ENCODE measurements at regions not wholly inside any gene's neighbourhood (a gene's known extent, or its start where the extent isn't known, plus 50 kb on each side); places are given as distances from the start of the nearest gene placed in this dataset.

- no peak overlapping the region for H3K4me3 ChIP-seq (ENCODE audit: low read length)
- ChIA-PET POLR2A (no interaction called here), CTCF (no interaction called here)
- DNase-seq: no peak
- ATAC-seq: no peak
- Mint-ChIP-seq H3K4me3 (no peak overlapping the region), H3K36me3 (peaks cover 0 to under 1% (median 0%) of the 10 kb centered on the region in 5 donors), H3K27ac (peak overlapping the region in 1 of 9 donors; percentile 72), H3K27me3 (no peaks in the 10 kb centered on the region), H3K4me1 (no peaks in the 10 kb centered on the region), H3K9me3 (peaks cover under 1 to 14% (median 9%) of the 10 kb centered on the region in 11 donors)
- no peaks in the 10 kb centered on the region for H3K27me3 ChIP-seq (ENCODE audit: control insufficient read depth in 2 of 2, insufficient read depth in 2 of 2, low read length in 2 of 2)
- H3K4me1 ChIP-seq (ENCODE audit: control insufficient read depth in 2 of 2, insufficient read depth in 2 of 2, low read length in 2 of 2): no peaks in the 10 kb centered on the region
- H3K9me3 ChIP-seq (ENCODE audit: control insufficient read depth in 2 of 3, low read length in 3 of 3): no peaks in the 10 kb centered on the region
- H3K27ac ChIP-seq (ENCODE audit: low read depth, low read length): no peak overlapping the region
- intact Hi-C loops (cut with micrococcal nuclease): no loop called here
- no peaks in the 10 kb centered on the region for H3K36me3 ChIP-seq (ENCODE audit: control insufficient read depth in 2 of 3, insufficient read depth in 3 of 3, low read length in 3 of 3)
Observed at GRCh38 chr6:164690702-164691500, 618.5 kb downstream of the C6orf118 start.

- H3K4me1 ChIP-seq (ENCODE audit: control insufficient read depth in 2 of 2, insufficient read depth in 2 of 2, low read length in 2 of 2): no peaks in the 10 kb centered on the region
- no peaks in the 10 kb centered on the region for H3K36me3 Mint-ChIP-seq
- ChIA-PET CTCF (no interaction called here), POLR2A (no interaction called here)
- peak overlapping the region in 1 of 9 donors; percentile 72 for H3K27ac Mint-ChIP-seq
- H3K4me3 Mint-ChIP-seq: no peak overlapping the region
- no peaks in the 10 kb centered on the region for H3K27me3 ChIP-seq (ENCODE audit: control insufficient read depth in 2 of 2, insufficient read depth in 2 of 2, low read length in 2 of 2)
- intact Hi-C loops (cut with micrococcal nuclease): no loop called here
- H3K4me3 ChIP-seq (ENCODE audit: low read length): no peak overlapping the region
- H3K36me3 ChIP-seq (ENCODE audit: control insufficient read depth in 2 of 3, insufficient read depth in 3 of 3, low read length in 3 of 3): no peaks in the 10 kb centered on the region
- no peaks in the 10 kb centered on the region for H3K9me3 ChIP-seq (ENCODE audit: control insufficient read depth in 2 of 3, low read length in 3 of 3)
- DNase-seq: no peak
- no peak for ATAC-seq
- H3K27ac ChIP-seq (ENCODE audit: low read depth, low read length): no peak overlapping the region
- no peaks in the 10 kb centered on the region for H3K4me1 Mint-ChIP-seq
- H3K9me3 Mint-ChIP-seq: peaks cover 0 to 13% (median 8%) of the 10 kb centered on the region in 11 donors
- H3K27me3 Mint-ChIP-seq: no peaks in the 10 kb centered on the region
Observed at GRCh38 chr6:164690241-164690640, 619.2 kb downstream of the C6orf118 start.

- Mint-ChIP-seq H3K4me3 (no peak overlapping the region), H3K36me3 (no peaks in the 10 kb centered on the region), H3K4me1 (no peaks in the 10 kb centered on the region), H3K9me3 (peaks cover 0 to 14% (median 5%) of the 10 kb centered on the region in 11 donors), H3K27ac (no peak overlapping the region), H3K27me3 (no peaks in the 10 kb centered on the region)
- ATAC-seq (no peak), DNase-seq (no peak)
- H3K4me1 ChIP-seq (ENCODE audit: control insufficient read depth in 2 of 2, insufficient read depth in 2 of 2, low read length in 2 of 2): no peaks in the 10 kb centered on the region
- CTCF ChIA-PET: interaction anchor here (0.7 kb wide), 1 partner anchor 24 kb away, joined by 4 read pairs; no protein-coding TSS in a partner anchor
- POLR2A ChIA-PET: no interaction called here
- H3K9me3 ChIP-seq (ENCODE audit: control insufficient read depth in 2 of 3, low read length in 3 of 3): no peaks in the 10 kb centered on the region
- H3K4me3 ChIP-seq (ENCODE audit: low read length): no peak overlapping the region
- H3K27ac ChIP-seq (ENCODE audit: low read depth, low read length): no peak overlapping the region
- intact Hi-C loops (cut with micrococcal nuclease): no loop called here
- no peaks in the 10 kb centered on the region for H3K36me3 ChIP-seq (ENCODE audit: control insufficient read depth in 2 of 3, insufficient read depth in 3 of 3, low read length in 3 of 3)
- H3K27me3 ChIP-seq (ENCODE audit: control insufficient read depth in 2 of 2, insufficient read depth in 2 of 2, low read length in 2 of 2): no peaks in the 10 kb centered on the region
Observed at GRCh38 chr6:164665328-164665727, 644.1 kb downstream of the C6orf118 start.

DNA sequence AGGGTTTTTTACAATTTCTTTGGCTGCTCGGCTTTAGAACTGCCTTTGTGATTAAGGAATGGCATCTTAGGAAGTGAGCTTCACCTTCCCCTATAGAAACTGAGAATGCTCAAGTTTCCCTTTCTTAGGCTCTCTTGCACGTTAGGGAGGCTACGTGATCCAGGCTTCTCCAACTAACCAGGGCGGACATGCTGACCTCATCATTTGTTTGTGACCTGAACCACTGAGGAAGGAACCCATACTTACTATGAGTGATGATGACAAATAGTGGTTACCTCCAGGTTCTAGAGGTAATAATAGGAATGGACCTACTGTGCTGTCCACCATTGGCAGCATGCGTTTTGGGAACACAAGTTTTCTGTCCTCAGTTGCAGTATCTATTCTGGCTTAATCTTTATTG is 645.8 kb downstream of the C6orf118 start:
- H3K27me3 Mint-ChIP-seq: no peaks in the 10 kb centered on the region
- POLR2A ChIA-PET: no interaction called here
- Histone ChIP-seq H3K4me1 (ENCODE audit: control insufficient read depth in 2 of 2, insufficient read depth in 2 of 2, low read length in 2 of 2) (no peaks in the 10 kb centered on the region), H3K9me3 (ENCODE audit: control insufficient read depth in 2 of 3, low read length in 3 of 3) (no peaks in the 10 kb centered on the region), H3K4me3 (ENCODE audit: low read length) (no peak overlapping the region), H3K36me3 (ENCODE audit: control insufficient read depth in 2 of 3, insufficient read depth in 3 of 3, low read length in 3 of 3) (no peaks in the 10 kb centered on the region), H3K27ac (ENCODE audit: low read depth, low read length) (no peak overlapping the region), H3K27me3 (ENCODE audit: control insufficient read depth in 2 of 2, insufficient read depth in 2 of 2, low read length in 2 of 2) (no peaks in the 10 kb centered on the region)
- peaks cover 0 to 14% (median 6%) of the 10 kb centered on the region in 11 donors for H3K9me3 Mint-ChIP-seq
- H3K27ac Mint-ChIP-seq: no peak overlapping the region
- DNase-seq (no peak), ATAC-seq (no peak)
- CTCF ChIA-PET: no interaction called here
- H3K36me3 Mint-ChIP-seq: no peaks in the 10 kb centered on the region
- intact Hi-C loops (cut with micrococcal nuclease): no loop called here
- no peak overlapping the region for H3K4me3 Mint-ChIP-seq
- no peaks in the 10 kb centered on the region for H3K4me1 Mint-ChIP-seq

DNA sequence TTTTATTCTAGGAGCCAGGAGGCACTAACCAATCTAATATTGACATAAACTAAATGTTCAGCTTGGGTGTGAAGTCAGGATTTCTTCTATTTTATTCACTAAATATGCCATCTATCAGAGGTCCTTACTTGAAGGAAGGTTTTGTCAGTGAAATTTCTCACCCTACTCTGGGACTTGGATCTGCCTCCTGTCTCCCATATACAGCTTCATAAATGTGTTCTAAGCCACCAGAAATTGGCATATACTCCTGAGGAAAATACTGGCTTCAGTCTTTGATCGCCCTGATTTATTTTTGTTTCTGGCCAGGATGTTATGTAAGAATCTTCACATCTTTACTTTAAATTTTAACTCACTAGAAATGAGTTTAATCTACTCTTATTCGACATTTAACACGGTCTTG is 647.7 kb downstream of the C6orf118 start:
- Histone ChIP-seq H3K4me3 (ENCODE audit: low read length) (no peak overlapping the region), H3K27ac (ENCODE audit: low read depth, low read length) (no peak overlapping the region), H3K27me3 (ENCODE audit: control insufficient read depth in 2 of 2, insufficient read depth in 2 of 2, low read length in 2 of 2) (no peaks in the 10 kb centered on the region), H3K36me3 (ENCODE audit: control insufficient read depth in 2 of 3, insufficient read depth in 3 of 3, low read length in 3 of 3) (no peaks in the 10 kb centered on the region), H3K9me3 (ENCODE audit: control insufficient read depth in 2 of 3, low read length in 3 of 3) (no peaks in the 10 kb centered on the region), H3K4me1 (ENCODE audit: control insufficient read depth in 2 of 2, insufficient read depth in 2 of 2, low read length in 2 of 2) (no peaks in the 10 kb centered on the region)
- Mint-ChIP-seq H3K27me3 (no peaks in the 10 kb centered on the region), H3K27ac (no peak overlapping the region), H3K9me3 (peaks cover 0 to 14% (median 7%) of the 10 kb centered on the region in 11 donors), H3K36me3 (no peaks in the 10 kb centered on the region), H3K4me1 (no peaks in the 10 kb centered on the region), H3K4me3 (no peak overlapping the region)
- intact Hi-C loops (cut with micrococcal nuclease): no loop called here
- POLR2A ChIA-PET: no interaction called here
- DNase-seq (no peak), ATAC-seq (no peak)
- CTCF ChIA-PET: no interaction called here

GRCh38 chr6:164660781-164661180 is 648.6 kb downstream of the C6orf118 start:
- ATAC-seq (no peak), DNase-seq (no peak)
- H3K27me3 ChIP-seq (ENCODE audit: control insufficient read depth in 2 of 2, insufficient read depth in 2 of 2, low read length in 2 of 2): no peaks in the 10 kb centered on the region
- H3K9me3 ChIP-seq (ENCODE audit: control insufficient read depth in 2 of 3, low read length in 3 of 3): no peaks in the 10 kb centered on the region
- H3K4me3 ChIP-seq (ENCODE audit: low read length): no peak overlapping the region
- Mint-ChIP-seq H3K36me3 (no peaks in the 10 kb centered on the region), H3K27me3 (no peaks in the 10 kb centered on the region), H3K9me3 (peaks cover 0 to 15% (median 9%) of the 10 kb centered on the region in 11 donors), H3K27ac (no peak overlapping the region), H3K4me3 (no peak overlapping the region), H3K4me1 (no peaks in the 10 kb centered on the region)
- no peak overlapping the region for H3K27ac ChIP-seq (ENCODE audit: low read depth, low read length)
- no peaks in the 10 kb centered on the region for H3K4me1 ChIP-seq (ENCODE audit: control insufficient read depth in 2 of 2, insufficient read depth in 2 of 2, low read length in 2 of 2)
- intact Hi-C loops (cut with micrococcal nuclease): no loop called here
- ChIA-PET CTCF (no interaction called here), POLR2A (no interaction called here)
- H3K36me3 ChIP-seq (ENCODE audit: control insufficient read depth in 2 of 3, insufficient read depth in 3 of 3, low read length in 3 of 3): no peaks in the 10 kb centered on the region

DNA sequence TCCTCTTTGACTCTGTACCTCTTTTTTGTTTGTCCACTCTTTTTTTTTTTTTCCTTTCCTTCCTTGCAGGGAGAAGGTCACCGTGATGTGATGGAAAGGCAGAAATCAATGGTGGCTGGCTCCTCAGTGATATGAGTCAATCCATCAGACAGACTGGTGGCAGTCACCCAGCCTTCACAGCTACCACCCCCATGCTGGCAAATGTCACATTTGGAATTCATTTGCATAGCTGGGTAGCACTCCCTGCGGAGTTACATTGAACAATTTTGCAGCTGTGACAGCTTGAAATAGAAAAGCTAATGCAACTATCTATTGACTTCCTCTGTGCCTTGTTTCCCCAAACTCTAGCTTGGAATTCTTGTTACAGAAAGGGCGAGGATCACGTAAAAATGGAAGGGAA is 668.4 kb downstream of the C6orf118 start:
- H3K4me3 ChIP-seq (ENCODE audit: low read length): no peak overlapping the region
- ChIA-PET CTCF (no interaction called here), POLR2A (no interaction called here)
- H3K27me3 ChIP-seq (ENCODE audit: control insufficient read depth in 2 of 2, insufficient read depth in 2 of 2, low read length in 2 of 2): no peaks in the 10 kb centered on the region
- DNase-seq: no peak
- H3K4me1 Mint-ChIP-seq: peaks cover 0 to 1% (median 0%) of the 10 kb centered on the region in 7 donors
- H3K9me3 ChIP-seq (ENCODE audit: control insufficient read depth in 2 of 3, low read length in 3 of 3): no peaks in the 10 kb centered on the region
- ATAC-seq: no peak
- no peak overlapping the region for H3K27ac ChIP-seq (ENCODE audit: low read depth, low read length)
- intact Hi-C loops (cut with micrococcal nuclease): no loop called here
- H3K9me3 Mint-ChIP-seq: peaks cover 0 to 10% (median 4%) of the 10 kb centered on the region in 11 donors
- no peaks in the 10 kb centered on the region for H3K36me3 Mint-ChIP-seq
- no peaks in the 10 kb centered on the region for H3K27me3 Mint-ChIP-seq
- no peak overlapping the region for H3K27ac Mint-ChIP-seq
- no peak overlapping the region for H3K4me3 Mint-ChIP-seq
- H3K36me3 ChIP-seq (ENCODE audit: control insufficient read depth in 2 of 3, insufficient read depth in 3 of 3, low read length in 3 of 3): no peaks in the 10 kb centered on the region
- no peaks in the 10 kb centered on the region for H3K4me1 ChIP-seq (ENCODE audit: control insufficient read depth in 2 of 2, insufficient read depth in 2 of 2, low read length in 2 of 2)
